HCT116 (cell line): ENCODE measurements at regions not wholly inside any gene's neighbourhood (a gene's known extent, or its start where the extent isn't known, plus 50 kb on each side); places are given as distances from the start of the nearest gene placed in this dataset.

ENCODE experiments used
- ATAC-seq: fragments of 200-7000 bp; cut with Tn5 transposase; 2 replicates; pipeline ENCODE4 v1.9.1; 2020; ENCODE audit warnings: mild to moderate bottlenecking, moderate library complexity
- BruUV-seq: library from RNA; stranded (reverse); fragments of 400-500 nt; replicated peaks from 2 replicates; lab custom pipeline; 2021; lab: Mats Ljungman, UMichigan
- CTCF ChIA-PET: fragments of 300-600 bp; sonication (Branson Sonifier 250); formaldehyde crosslinking; loops from one replicate; lab custom pipeline; 2021; ENCODE audit warnings: antibody characterized with exemption; lab: Charles Lee
- POLR2A ChIA-PET: fragments of 300-600, 350-600 bp; sonication (Branson Sonifier 250); formaldehyde crosslinking; loops from one replicate; lab custom pipeline; 2021; ENCODE audit warnings: antibody characterized with exemption; lab: Charles Lee
- RAD21 ChIA-PET, 2 experiments: fragments of 300-600 bp; sonication (Branson Sonifier 250); formaldehyde crosslinking; loops; one replicate each; lab custom pipeline; 2023; ENCODE audit warnings: low total read pairs in 2 of 2; ENCODE audit not compliant: uncharacterized antibody in 2 of 2, unreplicated experiment in 2 of 2, low non-redundant PET in 1 of 2; lab: Charles Lee
- DNase-seq: peaks from one replicate; pipeline ENCODE4 v3.0.0-alpha.2; 2010; ENCODE audit warnings: low read depth, low spot score
- H2AFZ ChIP-seq: fragments of 200-600 bp; shearing (Covaris generic), sonication (generic); 2 replicates; pipeline ENCODE4 v1.6.1; 2017; ENCODE audit warnings: low read depth, mixed run types, mixed read lengths, antibody characterized with exemption, low read length; ENCODE audit not compliant: poor library complexity, severe bottlenecking
- H3K27ac ChIP-seq: 2 replicates; pipeline ENCODE4 v1.5.1; 2012; ENCODE audit warnings: low read depth, low read length
- H3K27me3 ChIP-seq: fragments of 200-600 bp; sonication (generic); 2 replicates; pipeline ENCODE4 v1.6.1; 2016; ENCODE audit warnings: mixed run types, low read length, mixed read lengths; ENCODE audit not compliant: insufficient read depth
- H3K36me3 ChIP-seq, 2 experiments: fragments of 200-500 bp in 1 of 2; fragments of 200-600 bp in 1 of 2; sonication (Bioruptor generic) in 1 of 2; sonication (generic) in 1 of 2; 2 replicates each; pipeline versions ENCODE4 v1.5.1 to v1.6.1; 2014 to 2016; ENCODE audit warnings: low read length in 2 of 2, inconsistent platforms in 1 of 2, mixed read lengths in 1 of 2, mixed run types in 1 of 2; ENCODE audit not compliant: insufficient read depth in 2 of 2, control insufficient read depth in 1 of 2
- H3K4me1 ChIP-seq, 2 experiments: fragments of 200-600 bp in 1 of 2; sonication (generic) in 1 of 2; 2 replicates each; pipeline versions ENCODE4 v1.5.1 to v1.6.1; 2012 to 2017; ENCODE audit warnings: low read length in 2 of 2, inconsistent platforms in 1 of 2, mild to moderate bottlenecking in 1 of 2, mixed read lengths in 1 of 2, mixed run types in 1 of 2, moderate library complexity in 1 of 2; ENCODE audit not compliant: insufficient read depth in 2 of 2, control insufficient read depth in 1 of 2
- H3K4me2 ChIP-seq: fragments of 200-600 bp; sonication (generic); 2 replicates; pipeline ENCODE4 v1.6.1; 2017; ENCODE audit warnings: mixed run types, low read length, mixed read lengths
- H3K4me3 ChIP-seq, 2 experiments: fragments of 200-600 bp in 1 of 2; sonication (generic) in 1 of 2; replicated peaks in 1 of 2; 2 replicates each; pipeline ENCODE4 v1.5.1; 2011 to 2016; ENCODE audit warnings: low read length in 2 of 2, control low read depth in 1 of 2, low read depth in 1 of 2, mild to moderate bottlenecking in 1 of 2, mixed read lengths in 1 of 2, mixed run types in 1 of 2
- H3K79me2 ChIP-seq: fragments of 200-600 bp; sonication (generic); 2 replicates; pipeline ENCODE4 v1.6.1; 2017; ENCODE audit warnings: mild to moderate bottlenecking, mixed run types, low read length, moderate library complexity, mixed read lengths; ENCODE audit not compliant: insufficient read depth
- H3K9ac ChIP-seq: fragments of 200-600 bp; sonication (generic); 2 replicates; pipeline ENCODE4 v1.6.1; 2016; ENCODE audit warnings: low read length, mixed read lengths
- H3K9me2 ChIP-seq: fragments of 200-600 bp; sonication (generic), shearing (Covaris generic); 2 replicates; pipeline ENCODE4 v1.6.1; 2017; ENCODE audit warnings: mixed run types, mild to moderate bottlenecking, moderate library complexity; ENCODE audit not compliant: insufficient read depth
- H3K9me3 ChIP-seq, 2 experiments: fragments of 200-500 bp in 1 of 2; fragments of 200-600 bp in 1 of 2; sonication (Bioruptor generic) in 1 of 2; sonication (generic) in 1 of 2; 2 replicates each; pipeline ENCODE4 v1.6.1; 2014 to 2017; ENCODE audit warnings: low read length in 2 of 2, mixed read lengths in 2 of 2, inconsistent platforms in 1 of 2, low read depth in 1 of 2, mild to moderate bottlenecking in 1 of 2, mixed run types in 1 of 2, moderate library complexity in 1 of 2; ENCODE audit not compliant: control insufficient read depth in 1 of 2, insufficient read depth in 1 of 2
- H4K20me1 ChIP-seq: fragments of 200-600 bp; sonication (generic), shearing (Covaris generic); 2 replicates; pipeline ENCODE4 v1.6.1; 2017; ENCODE audit warnings: mixed run types, mild to moderate bottlenecking, moderate library complexity; ENCODE audit not compliant: insufficient read depth
- CBX3 ChIP-seq: IDR thresholded peaks from 2 replicates; pipeline ENCODE4 v1.6.1; 2012; ENCODE audit warnings: low read depth
- CEBPB ChIP-seq: IDR thresholded peaks from 2 replicates; pipeline ENCODE4 v1.6.1; 2012; ENCODE audit warnings: low read depth
- EGR1 ChIP-seq: IDR thresholded peaks from 2 replicates; pipeline ENCODE4 v1.6.1; 2012; ENCODE audit warnings: low read depth
- FOSL1 ChIP-seq: IDR thresholded peaks from 2 replicates; pipeline ENCODE4 v1.6.1; 2012; ENCODE audit warnings: low read depth
- JUND ChIP-seq: IDR thresholded peaks from 2 replicates; pipeline ENCODE4 v1.6.1; 2012
- POLR2A ChIP-seq: IDR thresholded peaks from 2 replicates; pipeline ENCODE4 v1.7.0; 2011; ENCODE audit warnings: borderline replicate concordance; ENCODE audit not compliant: insufficient read depth, insufficient read length; ENCODE audit errors: extremely low read depth
- RAD21 ChIP-seq: IDR thresholded peaks from 2 replicates; pipeline ENCODE4 v1.6.1; 2012; ENCODE audit warnings: low read depth, mild to moderate bottlenecking
- SP1 ChIP-seq: IDR thresholded peaks from 2 replicates; pipeline ENCODE4 v1.6.1; 2012; ENCODE audit warnings: low read depth
- SRF ChIP-seq: IDR thresholded peaks from 2 replicates; pipeline ENCODE4 v1.6.1; 2012; ENCODE audit warnings: low read depth
- ZFX ChIP-seq: fragments of 450-650 bp; IDR thresholded peaks from 2 replicates; pipeline ENCODE4 v1.6.1; 2017
- ZNF274 ChIP-seq: fragments of 200-500 bp; sonication (Bioruptor generic); IDR thresholded peaks from 2 replicates; pipeline ENCODE4 v1.6.1; 2014; ENCODE audit warnings: mild to moderate bottlenecking, low read depth, low read length, inconsistent platforms
- intact Hi-C: fragments of 100-400 bp; cut with micrococcal nuclease; formaldehyde crosslinking; loops from 2 replicates; pipeline ENCODE4 v1.10.0; 2022
- TF ChIP-seq, protein P1 (sequence below), 3 experiments: fragments of 200-600 bp in 1 of 3; sonication (generic) in 1 of 3; IDR thresholded peaks in 2 of 3; conservative IDR thresholded peaks in 1 of 3; 2 replicates each; pipeline ENCODE4 v1.5.1; 2012 to 2017; ENCODE audit warnings: low read depth in 2 of 3, low read length in 2 of 3, antibody characterized with exemption in 1 of 3, borderline replicate concordance in 1 of 3, control low read depth in 1 of 3, mild to moderate bottlenecking in 1 of 3, mixed read lengths in 1 of 3, mixed run types in 1 of 3, moderate library complexity in 1 of 3; ENCODE audit not compliant: insufficient read depth in 1 of 3
- TF ChIP-seq, protein P2 (sequence below): IDR thresholded peaks from 2 replicates; pipeline ENCODE4 v1.6.1; 2012
- TF ChIP-seq, protein P3 (sequence below): IDR thresholded peaks from 2 replicates; pipeline ENCODE4 v1.6.1; 2012; ENCODE audit warnings: low read depth

DNA sequence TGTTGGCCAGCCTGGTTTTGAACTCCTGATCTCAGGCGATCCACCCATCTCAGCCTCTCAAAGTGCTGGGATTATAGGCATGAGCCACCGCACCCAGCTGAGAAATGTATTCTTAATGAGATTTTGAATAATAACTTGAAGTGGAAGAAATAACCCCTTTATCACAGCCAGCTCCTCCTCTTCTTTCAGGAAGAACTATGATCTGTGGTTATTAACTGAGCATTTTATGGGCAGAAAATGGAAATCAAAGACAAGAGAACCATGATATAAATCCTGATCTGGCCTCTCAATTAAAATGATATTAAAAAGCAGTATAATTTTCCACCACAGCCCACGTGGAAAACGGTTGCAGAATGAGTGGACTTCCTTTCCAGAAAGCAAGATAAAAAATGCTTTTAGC lies 206.6 kb downstream of the PRELID2 start:
- POLR2A ChIA-PET = no interaction called here
- Histone ChIP-seq H4K20me1 (no peaks in the 10 kb centered on the region), H3K9ac (no peak overlapping the region), H3K27me3 (no peaks in the 10 kb centered on the region), H3K79me2 (no peaks in the 10 kb centered on the region), H3K4me3 (no peak overlapping the region), H3K9me3 (0 out of 4 replicates have a peak, but pooled peaks cover 0 to 2% of the 10 kb centered on the region in 2 experiments), H2AFZ (no peak overlapping the region), H3K4me1 (no peaks in the 10 kb centered on the region), H3K4me2 (no peak overlapping the region), H3K27ac (no peak overlapping the region), H3K9me2 (no peaks in the 10 kb centered on the region), H3K36me3 (no peaks in the 10 kb centered on the region)
- TF ChIP-seq FOSL1 (no peak), CEBPB (no peak), CBX3 (no peak), ZNF274 (no peak), SP1 (no peak), RAD21 (no peak), EGR1 (no peak), JUND (no peak), POLR2A (no peak), SRF (no peak), ZFX (no peak)
- TF ChIP-seq, protein P1, sequence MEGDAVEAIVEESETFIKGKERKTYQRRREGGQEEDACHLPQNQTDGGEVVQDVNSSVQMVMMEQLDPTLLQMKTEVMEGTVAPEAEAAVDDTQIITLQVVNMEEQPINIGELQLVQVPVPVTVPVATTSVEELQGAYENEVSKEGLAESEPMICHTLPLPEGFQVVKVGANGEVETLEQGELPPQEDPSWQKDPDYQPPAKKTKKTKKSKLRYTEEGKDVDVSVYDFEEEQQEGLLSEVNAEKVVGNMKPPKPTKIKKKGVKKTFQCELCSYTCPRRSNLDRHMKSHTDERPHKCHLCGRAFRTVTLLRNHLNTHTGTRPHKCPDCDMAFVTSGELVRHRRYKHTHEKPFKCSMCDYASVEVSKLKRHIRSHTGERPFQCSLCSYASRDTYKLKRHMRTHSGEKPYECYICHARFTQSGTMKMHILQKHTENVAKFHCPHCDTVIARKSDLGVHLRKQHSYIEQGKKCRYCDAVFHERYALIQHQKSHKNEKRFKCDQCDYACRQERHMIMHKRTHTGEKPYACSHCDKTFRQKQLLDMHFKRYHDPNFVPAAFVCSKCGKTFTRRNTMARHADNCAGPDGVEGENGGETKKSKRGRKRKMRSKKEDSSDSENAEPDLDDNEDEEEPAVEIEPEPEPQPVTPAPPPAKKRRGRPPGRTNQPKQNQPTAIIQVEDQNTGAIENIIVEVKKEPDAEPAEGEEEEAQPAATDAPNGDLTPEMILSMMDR (IDR thresholded peaks at IDR 0.05 in 2 of 3, conservative IDR thresholded peaks at IDR 0.05 in 1 of 3; ENCODE audit: borderline replicate concordance in 1 of 3, insufficient read depth in 1 of 3, low read depth in 2 of 3, low read length in 2 of 3) = no peak
- TF ChIP-seq, protein P2, sequence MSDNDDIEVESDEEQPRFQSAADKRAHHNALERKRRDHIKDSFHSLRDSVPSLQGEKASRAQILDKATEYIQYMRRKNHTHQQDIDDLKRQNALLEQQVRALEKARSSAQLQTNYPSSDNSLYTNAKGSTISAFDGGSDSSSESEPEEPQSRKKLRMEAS = no peak
- TF ChIP-seq, protein P3, sequence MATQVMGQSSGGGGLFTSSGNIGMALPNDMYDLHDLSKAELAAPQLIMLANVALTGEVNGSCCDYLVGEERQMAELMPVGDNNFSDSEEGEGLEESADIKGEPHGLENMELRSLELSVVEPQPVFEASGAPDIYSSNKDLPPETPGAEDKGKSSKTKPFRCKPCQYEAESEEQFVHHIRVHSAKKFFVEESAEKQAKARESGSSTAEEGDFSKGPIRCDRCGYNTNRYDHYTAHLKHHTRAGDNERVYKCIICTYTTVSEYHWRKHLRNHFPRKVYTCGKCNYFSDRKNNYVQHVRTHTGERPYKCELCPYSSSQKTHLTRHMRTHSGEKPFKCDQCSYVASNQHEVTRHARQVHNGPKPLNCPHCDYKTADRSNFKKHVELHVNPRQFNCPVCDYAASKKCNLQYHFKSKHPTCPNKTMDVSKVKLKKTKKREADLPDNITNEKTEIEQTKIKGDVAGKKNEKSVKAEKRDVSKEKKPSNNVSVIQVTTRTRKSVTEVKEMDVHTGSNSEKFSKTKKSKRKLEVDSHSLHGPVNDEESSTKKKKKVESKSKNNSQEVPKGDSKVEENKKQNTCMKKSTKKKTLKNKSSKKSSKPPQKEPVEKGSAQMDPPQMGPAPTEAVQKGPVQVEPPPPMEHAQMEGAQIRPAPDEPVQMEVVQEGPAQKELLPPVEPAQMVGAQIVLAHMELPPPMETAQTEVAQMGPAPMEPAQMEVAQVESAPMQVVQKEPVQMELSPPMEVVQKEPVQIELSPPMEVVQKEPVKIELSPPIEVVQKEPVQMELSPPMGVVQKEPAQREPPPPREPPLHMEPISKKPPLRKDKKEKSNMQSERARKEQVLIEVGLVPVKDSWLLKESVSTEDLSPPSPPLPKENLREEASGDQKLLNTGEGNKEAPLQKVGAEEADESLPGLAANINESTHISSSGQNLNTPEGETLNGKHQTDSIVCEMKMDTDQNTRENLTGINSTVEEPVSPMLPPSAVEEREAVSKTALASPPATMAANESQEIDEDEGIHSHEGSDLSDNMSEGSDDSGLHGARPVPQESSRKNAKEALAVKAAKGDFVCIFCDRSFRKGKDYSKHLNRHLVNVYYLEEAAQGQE = no peak
- RAD21 ChIA-PET = no interaction called here
- intact Hi-C loops = no loop called here
- no TSS peak for BruUV-seq
- CTCF ChIA-PET = no interaction called here
- no peak for DNase-seq
- ATAC-seq = no peak
